HFF-Myc (cell line): ENCODE measurements at regions not wholly inside any gene's neighbourhood (a gene's known extent, or its start where the extent isn't known, plus 50 kb on each side); places are given as distances from the start of the nearest gene placed in this dataset.
A peak's percentile ranks its signal among the peaks of the same experiment; 100 is the strongest.
"Not testable (repeated sequence)": the region's sequence is repeated elsewhere in the genome, so short reads cannot be mapped to it uniquely, and the experiment has no call there.

Source experiments
- DNase-seq: peaks from one replicate; pipeline ENCODE4 v3.0.0-alpha.2; 2011; ENCODE audit warnings: low read depth; ENCODE audit errors: extremely low read depth
- H3K4me3 ChIP-seq: replicated peaks from 2 replicates; pipeline ENCODE4 v1.5.1; 2011; ENCODE audit warnings: low read depth, mild to moderate bottlenecking, control low read depth, low read length
- TF ChIP-seq, protein P1 (sequence below): IDR thresholded peaks from 2 replicates; pipeline ENCODE4 v1.5.1; 2012; ENCODE audit warnings: mild to moderate bottlenecking, low read depth, low read length, control low read depth; ENCODE audit errors: missing control alignments

DNA sequence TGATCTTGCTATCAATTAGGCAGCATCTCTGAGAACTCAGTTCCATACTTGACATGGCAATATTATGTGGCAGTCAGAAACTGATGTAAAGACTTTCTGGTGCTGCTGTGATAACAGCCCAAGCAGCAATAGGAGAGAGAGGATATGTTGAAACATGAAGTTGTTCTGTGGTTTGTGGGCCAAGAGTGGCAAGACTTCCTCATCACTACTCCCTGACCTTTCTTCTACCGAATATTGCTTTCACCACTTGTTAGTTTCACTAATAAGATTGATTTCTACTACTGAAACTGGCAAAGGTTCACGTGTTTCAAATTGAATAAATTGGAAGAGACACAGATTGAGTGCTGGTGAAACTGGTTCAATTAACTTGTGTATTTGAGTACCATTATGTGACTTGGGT lies 852.6 kb upstream of the RAG2 start:
- TF ChIP-seq, protein P1, sequence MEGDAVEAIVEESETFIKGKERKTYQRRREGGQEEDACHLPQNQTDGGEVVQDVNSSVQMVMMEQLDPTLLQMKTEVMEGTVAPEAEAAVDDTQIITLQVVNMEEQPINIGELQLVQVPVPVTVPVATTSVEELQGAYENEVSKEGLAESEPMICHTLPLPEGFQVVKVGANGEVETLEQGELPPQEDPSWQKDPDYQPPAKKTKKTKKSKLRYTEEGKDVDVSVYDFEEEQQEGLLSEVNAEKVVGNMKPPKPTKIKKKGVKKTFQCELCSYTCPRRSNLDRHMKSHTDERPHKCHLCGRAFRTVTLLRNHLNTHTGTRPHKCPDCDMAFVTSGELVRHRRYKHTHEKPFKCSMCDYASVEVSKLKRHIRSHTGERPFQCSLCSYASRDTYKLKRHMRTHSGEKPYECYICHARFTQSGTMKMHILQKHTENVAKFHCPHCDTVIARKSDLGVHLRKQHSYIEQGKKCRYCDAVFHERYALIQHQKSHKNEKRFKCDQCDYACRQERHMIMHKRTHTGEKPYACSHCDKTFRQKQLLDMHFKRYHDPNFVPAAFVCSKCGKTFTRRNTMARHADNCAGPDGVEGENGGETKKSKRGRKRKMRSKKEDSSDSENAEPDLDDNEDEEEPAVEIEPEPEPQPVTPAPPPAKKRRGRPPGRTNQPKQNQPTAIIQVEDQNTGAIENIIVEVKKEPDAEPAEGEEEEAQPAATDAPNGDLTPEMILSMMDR: no peak
- H3K4me3 ChIP-seq: no peak overlapping the region
- DNase-seq: no peak

DNA sequence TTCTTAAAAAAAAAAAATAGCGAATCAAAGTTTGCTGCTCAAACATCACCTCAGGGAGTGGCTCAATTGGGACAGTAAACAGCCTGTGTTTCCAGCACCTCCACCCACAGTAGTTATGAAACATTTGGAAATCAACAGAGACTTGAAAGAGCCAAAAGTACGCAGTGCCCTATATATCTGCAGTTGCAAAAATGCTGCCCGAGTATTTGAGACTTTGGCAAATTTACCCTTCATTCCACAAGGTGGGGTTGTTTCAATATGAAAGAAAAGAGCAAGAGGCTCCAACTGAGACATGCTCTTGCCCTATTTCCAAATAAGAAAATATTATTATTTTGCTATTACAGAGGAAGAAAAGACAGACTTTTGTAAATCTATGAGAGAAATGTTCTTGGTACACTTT lies 851.1 kb upstream of the RAG2 start:
- no peak overlapping the region for H3K4me3 ChIP-seq
- DNase-seq: peak; percentile 5
- TF ChIP-seq, protein P1: peak; percentile 50

DNA sequence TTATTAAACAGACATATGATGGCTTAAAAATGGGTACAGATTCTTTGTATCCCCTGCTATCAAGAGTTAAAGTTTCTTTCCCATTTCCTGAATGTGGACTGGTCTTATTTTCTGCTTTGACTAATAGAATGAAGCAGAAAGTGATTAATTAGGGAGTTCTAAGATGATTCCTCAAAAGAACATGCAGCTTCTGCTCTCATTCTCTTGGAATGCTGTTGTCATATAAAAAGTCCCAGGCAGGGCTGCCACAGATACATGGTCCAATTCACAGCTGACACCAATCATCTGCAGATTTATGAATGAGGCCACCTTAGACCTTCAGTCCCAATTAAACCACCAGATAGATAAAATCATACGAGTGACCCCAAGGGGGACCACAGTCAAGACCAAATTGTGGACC lies 844.5 kb upstream of the RAG2 start:
- DNase-seq: no peak
- no peak overlapping the region for H3K4me3 ChIP-seq
- TF ChIP-seq, protein P1: no peak

DNA sequence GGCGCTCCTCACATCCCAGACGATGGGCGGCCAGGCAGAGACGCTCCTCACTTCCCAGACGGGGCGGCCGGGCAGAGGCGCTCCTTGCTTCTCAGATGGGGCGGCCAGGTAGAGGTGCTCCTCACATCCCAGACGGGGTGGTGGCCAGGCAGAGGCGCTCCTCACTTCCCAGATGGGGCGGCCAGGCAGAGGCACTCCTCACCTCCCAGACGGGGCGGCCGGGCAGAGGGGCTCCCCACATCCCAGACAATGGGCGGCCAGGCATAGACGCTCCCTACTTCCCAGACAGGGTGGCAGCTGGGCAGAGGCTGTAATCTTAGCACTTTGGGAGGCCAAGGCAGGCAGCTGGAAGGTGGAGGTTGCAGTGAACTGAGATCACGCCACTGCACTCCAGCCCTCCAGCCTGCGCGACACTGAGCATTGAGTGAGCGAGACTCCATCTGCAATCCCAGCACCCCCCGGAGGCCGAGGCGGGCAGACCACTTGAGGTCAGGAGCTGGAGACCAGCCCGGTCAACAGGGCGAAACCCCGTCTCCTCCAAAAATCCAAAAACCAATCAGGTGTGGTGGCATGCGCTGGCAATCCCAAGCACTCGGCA lies 833.7 kb upstream of the RAG2 start:
- not testable (repeated sequence) for DNase-seq, H3K4me3 ChIP-seq

DNA sequence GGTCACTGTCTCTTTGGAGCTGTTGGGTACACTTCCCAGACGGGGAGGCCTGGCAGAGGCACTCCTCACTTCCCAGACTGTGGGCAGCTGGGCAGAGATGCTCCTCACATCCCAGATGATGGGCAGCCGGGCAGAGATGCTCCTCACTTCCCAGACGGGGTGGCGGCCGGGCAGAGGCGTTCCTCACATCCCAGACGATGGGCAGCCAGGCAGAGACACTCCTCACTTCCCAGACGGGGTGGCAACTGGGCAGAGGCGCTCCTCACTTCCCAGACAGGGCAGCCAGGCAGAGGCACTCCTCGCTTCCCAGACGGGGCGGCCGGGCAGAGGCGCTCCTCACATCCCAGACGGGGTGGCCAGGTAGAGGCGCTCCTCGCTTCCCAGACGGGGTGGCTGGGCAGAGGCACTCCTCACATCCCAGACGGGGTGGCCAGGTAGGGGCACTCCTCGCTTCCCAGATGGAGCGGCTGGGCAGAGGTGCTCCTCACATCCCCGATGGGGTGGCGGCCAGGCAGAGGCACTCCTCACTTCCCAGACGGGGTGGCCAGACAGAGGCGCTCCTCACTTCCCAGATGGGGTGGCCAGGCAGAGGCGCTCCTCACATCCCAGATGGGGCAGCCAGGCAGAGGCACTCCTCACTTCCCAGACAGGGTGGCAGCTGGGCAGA lies 833.1 kb upstream of the RAG2 start:
- not testable (repeated sequence) for DNase-seq, H3K4me3 ChIP-seq

DNA sequence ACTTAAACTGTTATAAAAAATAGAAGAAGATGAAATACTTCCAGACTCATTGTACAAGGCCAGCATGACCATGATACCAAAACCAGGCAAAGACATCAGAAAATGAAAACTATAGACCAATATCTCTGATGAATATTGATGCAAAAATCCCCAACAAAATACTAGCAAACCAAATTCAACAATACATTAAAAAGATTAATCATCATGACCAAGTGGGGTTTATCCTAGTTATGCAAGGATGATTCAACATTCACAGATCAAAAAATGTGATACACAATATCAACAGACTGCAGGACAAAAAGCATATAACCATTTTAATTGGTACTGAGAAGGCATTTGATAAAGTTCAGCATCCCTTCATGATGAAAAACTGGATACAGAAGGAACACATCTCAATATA lies 824.5 kb upstream of the RAG2 start:
- TF ChIP-seq, protein P1: no peak
- no peak for DNase-seq
- H3K4me3 ChIP-seq: no peak overlapping the region

DNA sequence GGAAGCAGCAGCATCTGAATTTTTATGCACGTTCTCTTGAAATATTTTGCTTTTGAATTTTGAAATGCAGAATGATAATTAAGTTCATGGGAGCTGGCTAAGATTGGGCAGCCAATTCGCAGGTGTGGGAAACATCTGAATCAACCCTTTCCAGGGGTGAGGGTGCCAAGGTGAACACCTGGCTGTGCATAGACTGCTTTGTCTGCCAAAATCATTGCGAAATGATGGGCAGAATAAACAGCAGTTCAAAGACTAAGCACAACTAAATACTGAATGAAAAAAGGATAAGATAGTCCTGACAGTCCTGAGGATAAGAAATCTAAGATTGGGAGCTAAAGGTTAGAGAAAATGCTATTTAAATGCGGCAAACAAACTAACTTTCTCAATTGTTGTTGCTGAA lies 813.3 kb upstream of the RAG2 start:
- H3K4me3 ChIP-seq: no peak overlapping the region
- DNase-seq: no peak
- TF ChIP-seq, protein P1: no peak

DNA sequence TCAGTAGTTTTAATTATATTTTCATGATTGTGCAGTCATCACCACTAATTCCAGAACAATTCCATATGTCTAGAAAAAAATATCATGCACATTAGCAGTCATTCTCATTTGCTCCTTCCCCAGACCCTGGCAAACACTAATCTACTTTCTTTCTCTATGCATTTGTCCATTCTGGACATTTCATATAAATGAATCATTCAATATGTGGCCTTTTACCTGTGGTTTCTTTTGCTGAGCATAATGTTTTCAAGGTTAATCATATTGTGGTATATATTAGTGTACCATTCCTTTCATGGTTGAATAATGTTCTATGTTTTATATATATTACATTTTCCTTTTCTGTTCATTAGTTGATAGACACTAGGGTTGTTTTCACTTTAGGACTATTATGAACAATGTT lies 811.1 kb upstream of the RAG2 start:
- DNase-seq: no peak
- TF ChIP-seq, protein P1: no peak
- no peak overlapping the region for H3K4me3 ChIP-seq
